Right atrium auricular region (tissue), 2 donors: ENCODE measurements at regions not wholly inside any gene's neighbourhood (a gene's known extent, or its start where the extent isn't known, plus 50 kb on each side); places are given as distances from the start of the nearest gene placed in this dataset.
A peak's percentile ranks its signal among the peaks of the same experiment; 100 is the strongest.

Experiments
- DNase-seq: peaks from one replicate; pipeline ENCODE4 v3.0.0-alpha.2; 2019; ENCODE audit warnings: low spot score
- H3K27ac ChIP-seq, 2 donors: fragments of 200-600 bp; sonication (generic); 1 replicate in 1 of 2; 2 replicates in 1 of 2; pipeline ENCODE4 v1.5.1; 2016 to 2019
- H3K27me3 ChIP-seq, 2 donors: fragments of 200-600 bp; sonication (generic); one replicate each; pipeline versions ENCODE4 v1.5.1 to v1.6.0; 2017 to 2019
- H3K36me3 ChIP-seq: fragments of 200-600 bp; sonication (generic); one replicate; pipeline ENCODE4 v1.5.1; 2016
- H3K4me1 ChIP-seq, 2 donors: fragments of 200-600 bp; sonication (generic); one replicate each; pipeline versions ENCODE4 v1.5.1 to v1.6.0; 2017 to 2019
- H3K4me3 ChIP-seq, 2 donors: fragments of 200-600 bp; sonication (generic); 1 replicate in 1 of 2; 2 replicates in 1 of 2; pipeline ENCODE4 v1.5.1; 2017 to 2019; ENCODE audit warnings: mild to moderate bottlenecking in 1 of 2, moderate library complexity in 1 of 2
- H3K9me3 ChIP-seq, 2 donors: fragments of 200-600 bp; sonication (generic); one replicate each; pipeline ENCODE4 v1.5.1; 2019
- CTCF ChIP-seq, 2 donors: fragments of 200-600 bp; sonication (generic); IDR thresholded peaks; one replicate each; pipeline ENCODE4 v1.5.1; 2019; ENCODE audit warnings: antibody characterized with exemption in 2 of 2

- no peaks in the 10 kb centered on the region for H3K27me3 ChIP-seq
- H3K27ac ChIP-seq = no peak overlapping the region
- no peaks in the 10 kb centered on the region for H3K36me3 ChIP-seq
- H3K9me3 ChIP-seq = no peaks in the 10 kb centered on the region
- no peak for TF ChIP-seq CTCF (IDR thresholded peaks at IDR 0.05)
- H3K4me3 ChIP-seq = no peak overlapping the region
- H3K4me1 ChIP-seq = no peaks in the 10 kb centered on the region
- DNase-seq = no peak
These were observed 250.5 kb downstream of the AACS start for GRCh38 chr12:125315771-125316170.

GRCh38 chr12:125320177-125320576 is 254.9 kb downstream of the AACS start:
- Histone ChIP-seq H3K27ac (no peak overlapping the region), H3K4me3 (no peak overlapping the region), H3K9me3 (no peaks in the 10 kb centered on the region), H3K27me3 (no peaks in the 10 kb centered on the region), H3K4me1 (no peaks in the 10 kb centered on the region), H3K36me3 (no peaks in the 10 kb centered on the region)
- DNase-seq = no peak
- TF ChIP-seq CTCF (IDR thresholded peaks at IDR 0.05) = no peak

GRCh38 chr12:125324861-125325490 is 259.7 kb downstream of the AACS start:
- H3K4me1 ChIP-seq = no peaks in the 10 kb centered on the region
- no peak overlapping the region for H3K27ac ChIP-seq
- DNase-seq = no peak
- H3K27me3 ChIP-seq = peaks cover 0 to 5% of the 10 kb centered on the region in 2 donors
- no peaks in the 10 kb centered on the region for H3K36me3 ChIP-seq
- no peak for TF ChIP-seq CTCF (IDR thresholded peaks at IDR 0.05)
- no peak overlapping the region for H3K4me3 ChIP-seq
- peaks cover 0 to 9% of the 10 kb centered on the region in 2 donors for H3K9me3 ChIP-seq

- H3K9me3 ChIP-seq = peaks cover 0 to 9% of the 10 kb centered on the region in 2 donors
- H3K36me3 ChIP-seq = no peaks in the 10 kb centered on the region
- no peak for DNase-seq
- H3K27ac ChIP-seq = no peak overlapping the region
- peaks cover 0 to 9% of the 10 kb centered on the region in 2 donors for H3K4me1 ChIP-seq
- no peak overlapping the region for H3K4me3 ChIP-seq
- peaks cover 0 to 5% of the 10 kb centered on the region in 2 donors for H3K27me3 ChIP-seq
- no peak for TF ChIP-seq CTCF (IDR thresholded peaks at IDR 0.05)
These were observed 264.2 kb downstream of the AACS start for GRCh38 chr12:125329239-125330102.

GRCh38 chr12:125330645-125331341 is 265.6 kb downstream of the AACS start:
- peak; percentile 62 for DNase-seq
- Histone ChIP-seq H3K4me1 (peaks cover 0 to 9% of the 10 kb centered on the region in 2 donors), H3K27me3 (peaks cover 0 to 5% of the 10 kb centered on the region in 2 donors), H3K36me3 (no peaks in the 10 kb centered on the region), H3K9me3 (peaks cover 0 to 9% of the 10 kb centered on the region in 2 donors), H3K4me3 (peak overlapping the region; percentile 28 to 51), H3K27ac (no peak overlapping the region)
- TF ChIP-seq CTCF (IDR thresholded peaks at IDR 0.05) = peak; percentile 88 to 99
